ENCODE measurements at regions not wholly inside any gene's neighbourhood (a gene's known extent, or its start where the extent isn't known, plus 50 kb on each side); places are given as distances from the start of the nearest gene placed in this dataset.

DNA sequence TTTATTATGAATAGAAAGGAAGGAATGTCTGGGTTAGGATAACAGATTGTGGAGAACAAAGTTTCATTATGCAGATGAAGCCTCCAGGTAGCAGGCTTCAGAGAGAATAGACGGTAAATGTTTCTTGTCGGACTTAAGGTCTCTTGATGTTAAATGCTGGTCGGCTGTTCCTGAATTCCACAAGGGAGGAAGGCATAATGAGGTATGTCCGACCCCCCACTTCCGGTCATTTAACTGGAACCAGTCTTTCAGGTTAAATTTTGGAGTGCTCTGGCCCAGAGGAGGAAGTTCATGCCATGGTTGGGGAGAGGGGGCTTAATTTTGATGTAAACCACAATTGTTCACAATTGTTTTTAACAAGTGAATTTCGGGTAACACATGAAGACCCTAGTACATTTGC, 158.1 kb upstream of the VCX3A start:
- no peak for TF ChIP-seq GATA2 (IDR thresholded peaks at IDR 0.05; ENCODE audit: low read depth, low read length)
- TF ChIP-seq GATA3 (IDR thresholded peaks at IDR 0.05; ENCODE audit: low read depth, low read length), result no peak
